CD4-positive, CD25-positive, alpha-beta regulatory T cell (primary cell): ENCODE measurements at regions not wholly inside any gene's neighbourhood (a gene's known extent, or its start where the extent isn't known, plus 50 kb on each side); places are given as distances from the start of the nearest gene placed in this dataset.
A peak's percentile ranks its signal among the peaks of the same experiment; 100 is the strongest.

Experiments used
- ATAC-seq, 2 donors: fragments of 150-1000 bp; cut with Tn5 transposase; one replicate each; pipeline ENCODE4 v1.10.0; 2021; ENCODE audit warnings: low read depth in 2 of 2, moderate number of reproducible peaks in 2 of 2, moderate library complexity in 1 of 2
- DNase-seq, 3 donors: peaks; one replicate each; pipeline versions ENCODE4 v3.0.0 to v3.0.0-alpha.2; 2012 to 2022; ENCODE audit warnings: mixed read lengths in 1 of 3
- H3K27ac ChIP-seq: one replicate; pipeline ENCODE4 v1.7.0; 2013; ENCODE audit warnings: mild to moderate bottlenecking, low read length; ENCODE audit not compliant: insufficient read depth, poor library complexity, severe bottlenecking
- H3K27me3 ChIP-seq: one replicate; pipeline ENCODE4 v1.7.0; 2013; ENCODE audit warnings: low read length; ENCODE audit not compliant: control insufficient read depth, insufficient read depth
- H3K36me3 ChIP-seq: one replicate; pipeline ENCODE4 v1.7.0; 2013; ENCODE audit warnings: mild to moderate bottlenecking, low read length, moderate library complexity; ENCODE audit not compliant: control insufficient read depth, insufficient read depth
- H3K4me1 ChIP-seq: 2 replicates; pipeline ENCODE4 v1.7.0; 2013; ENCODE audit warnings: mild to moderate bottlenecking, low read length; ENCODE audit not compliant: insufficient read depth, control insufficient read depth, poor library complexity, severe bottlenecking
- H3K4me3 ChIP-seq: one replicate; pipeline ENCODE4 v1.7.0; 2013; ENCODE audit warnings: low read depth, mild to moderate bottlenecking, low read length, moderate library complexity
- H3K9me3 ChIP-seq, 2 experiments: 1 replicate in 1 of 2; 2 replicates in 1 of 2; pipeline ENCODE4 v1.7.0; 2013; ENCODE audit warnings: low read length in 2 of 2, mild to moderate bottlenecking in 1 of 2, moderate library complexity in 1 of 2; ENCODE audit not compliant: control insufficient read depth in 2 of 2
- H3K27ac Mint-ChIP-seq, 3 donors: one replicate each; pipeline ENCODE4 v1.8.0; 2020 to 2022; ENCODE audit warnings: mild to moderate bottlenecking in 3 of 3, mixed read lengths in 3 of 3, moderate library complexity in 2 of 3
- H3K27me3 Mint-ChIP-seq: one replicate; pipeline ENCODE4 v1.8.0; 2022; ENCODE audit warnings: mild to moderate bottlenecking, mixed read lengths
- H3K36me3 Mint-ChIP-seq: one replicate; pipeline ENCODE4 v1.8.0; 2020; ENCODE audit warnings: mixed read lengths
- H3K4me1 Mint-ChIP-seq, 4 donors: one replicate each; pipeline ENCODE4 v1.8.0; 2020 to 2022; ENCODE audit warnings: mixed read lengths in 4 of 4, mild to moderate bottlenecking in 1 of 4
- H3K4me3 Mint-ChIP-seq, 4 donors: one replicate each; pipeline ENCODE4 v1.8.0; 2020 to 2022; ENCODE audit warnings: mild to moderate bottlenecking in 4 of 4, mixed read lengths in 4 of 4, moderate library complexity in 3 of 4
- H3K9me3 Mint-ChIP-seq, 7 donors: one replicate each; pipeline ENCODE4 v1.8.0; 2020 to 2022; ENCODE audit warnings: mixed read lengths in 7 of 7, mild to moderate bottlenecking in 3 of 7, moderate library complexity in 2 of 7

DNA sequence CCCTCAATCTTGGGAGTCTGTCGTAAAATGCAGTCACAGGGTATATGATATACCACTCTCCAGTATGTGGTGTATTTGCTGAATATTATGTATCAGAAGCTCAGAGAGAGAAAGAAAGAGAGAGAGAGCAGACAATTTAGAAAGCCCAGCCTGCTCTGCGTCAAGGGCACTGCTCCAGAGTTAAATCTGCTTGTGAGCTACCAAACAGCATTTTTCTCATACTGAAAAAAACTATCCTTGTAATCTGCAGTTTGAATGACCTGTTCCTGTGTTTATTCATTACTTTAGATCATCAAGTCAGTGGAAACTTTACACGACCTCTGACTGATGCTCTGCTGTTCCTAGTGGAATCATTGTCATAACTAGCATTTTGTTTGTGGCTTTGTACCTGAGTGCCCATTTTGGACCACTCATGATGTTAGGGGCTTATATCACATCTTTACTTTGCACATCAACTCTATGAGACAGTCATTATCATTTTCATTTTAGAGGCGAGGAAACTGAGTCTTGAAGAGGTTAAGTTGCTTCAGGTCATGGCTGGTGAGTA lies 89.2 kb upstream of the PELI1 start:
- Histone ChIP-seq H3K9me3 (no peaks in the 10 kb centered on the region), H3K27ac (no peak overlapping the region), H3K4me3 (no peak overlapping the region), H3K27me3 (no peaks in the 10 kb centered on the region), H3K4me1 (peaks cover 5% of the 10 kb centered on the region), H3K36me3 (no peaks in the 10 kb centered on the region)
- Mint-ChIP-seq H3K4me3 (no peak overlapping the region), H3K4me1 (peaks cover 6 to 46% (median 31%) of the 10 kb centered on the region in 4 donors), H3K27ac (peak overlapping the region in 2 of 3 donors; percentile 7 to 9), H3K9me3 (peaks cover 0 to 2% (median 0%) of the 10 kb centered on the region in 7 donors), H3K27me3 (no peaks in the 10 kb centered on the region), H3K36me3 (peaks cover 20% of the 10 kb centered on the region)
- ATAC-seq = no peak
- DNase-seq = no peak

DNA sequence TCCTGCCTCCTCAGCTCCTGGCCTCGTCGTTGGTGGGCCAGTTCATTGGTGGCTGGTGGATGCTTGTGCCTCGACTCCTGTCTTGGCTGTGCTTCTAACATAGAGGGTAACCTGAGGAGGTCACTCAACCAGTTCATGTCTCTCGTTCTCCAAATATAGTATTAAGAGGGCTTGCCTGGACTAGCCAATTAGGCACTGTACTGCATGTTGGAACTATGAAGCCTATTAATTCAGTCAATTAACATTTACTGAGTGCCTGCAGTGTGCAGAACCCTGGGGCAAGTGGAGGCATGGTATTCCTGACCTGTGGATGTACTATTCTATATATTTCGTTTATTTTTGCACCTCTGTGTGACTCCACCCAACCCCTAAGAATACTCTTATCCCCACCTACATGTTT lies 89.9 kb upstream of the PELI1 start:
- H3K27ac Mint-ChIP-seq = peak overlapping the region in 1 of 3 donors; percentile 9
- H3K4me1 ChIP-seq = peaks cover under 1% of the 10 kb centered on the region
- peaks cover 0 to 2% (median 0%) of the 10 kb centered on the region in 7 donors for H3K9me3 Mint-ChIP-seq
- ATAC-seq = no peak
- peaks cover 5 to 39% (median 24%) of the 10 kb centered on the region in 4 donors for H3K4me1 Mint-ChIP-seq
- H3K27me3 ChIP-seq = no peaks in the 10 kb centered on the region
- no peaks in the 10 kb centered on the region for H3K9me3 ChIP-seq
- no peak overlapping the region for H3K4me3 Mint-ChIP-seq
- H3K36me3 Mint-ChIP-seq = peaks cover 20% of the 10 kb centered on the region
- no peak for DNase-seq
- H3K27ac ChIP-seq = no peak overlapping the region
- H3K4me3 ChIP-seq = no peak overlapping the region
- no peaks in the 10 kb centered on the region for H3K36me3 ChIP-seq
- no peaks in the 10 kb centered on the region for H3K27me3 Mint-ChIP-seq

DNA sequence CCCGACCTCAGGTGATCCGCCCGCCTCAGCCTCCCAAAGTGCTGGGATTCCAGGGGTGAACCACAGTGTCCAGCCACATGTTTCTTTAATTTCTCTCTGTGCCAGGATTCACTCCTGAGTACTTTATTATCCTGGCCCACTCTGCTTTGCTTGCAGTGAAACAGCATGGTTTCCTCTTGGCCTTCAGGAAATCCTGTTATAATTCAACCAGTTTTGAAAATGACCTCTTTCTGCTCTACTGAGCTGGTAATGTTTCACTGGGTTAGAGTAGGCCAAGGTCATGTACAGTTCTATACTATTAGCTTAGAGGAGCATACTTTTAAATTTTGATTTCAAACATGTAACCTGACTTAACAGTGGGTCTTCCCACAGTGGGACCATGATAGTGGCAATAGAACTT lies 90.6 kb upstream of the PELI1 start:
- Mint-ChIP-seq H3K4me1 (peaks cover 5 to 33% (median 20%) of the 10 kb centered on the region in 4 donors), H3K36me3 (peaks cover 20% of the 10 kb centered on the region), H3K27me3 (no peaks in the 10 kb centered on the region), H3K9me3 (peaks cover 0 to 2% (median 0%) of the 10 kb centered on the region in 7 donors), H3K27ac (no peak overlapping the region), H3K4me3 (no peak overlapping the region)
- ATAC-seq (no peak), DNase-seq (no peak)
- Histone ChIP-seq H3K4me1 (no peaks in the 10 kb centered on the region), H3K36me3 (no peaks in the 10 kb centered on the region), H3K27me3 (no peaks in the 10 kb centered on the region), H3K4me3 (no peak overlapping the region), H3K27ac (no peak overlapping the region), H3K9me3 (no peaks in the 10 kb centered on the region)

DNA sequence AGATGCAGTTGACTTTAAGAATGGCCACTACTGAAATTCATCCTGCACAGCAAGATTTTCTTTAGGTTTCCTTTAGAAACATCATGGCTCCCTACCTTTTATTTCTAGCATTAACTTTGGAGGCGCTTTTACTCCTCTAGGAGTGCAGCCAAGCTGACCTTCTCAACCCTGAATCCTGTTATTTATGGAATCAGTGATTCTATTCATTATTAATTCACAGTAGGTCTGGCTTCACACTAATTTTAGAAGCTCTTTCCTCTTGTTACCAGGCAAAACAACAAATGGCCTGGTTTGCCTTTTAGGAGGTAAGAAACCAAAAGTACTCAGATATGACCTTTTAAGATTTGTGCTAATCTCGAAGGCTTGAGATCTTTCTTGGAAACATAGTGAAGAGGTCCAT lies 93.0 kb upstream of the PELI1 start:
- peaks cover 5 to 35% (median 14%) of the 10 kb centered on the region in 4 donors for H3K4me1 Mint-ChIP-seq
- no peak overlapping the region for H3K27ac Mint-ChIP-seq
- H3K4me1 ChIP-seq = no peaks in the 10 kb centered on the region
- no peaks in the 10 kb centered on the region for H3K27me3 Mint-ChIP-seq
- H3K9me3 Mint-ChIP-seq = peaks cover 0 to 2% (median 0%) of the 10 kb centered on the region in 7 donors
- ATAC-seq (no peak), DNase-seq (peak in 1 of 3 donors; percentile 20)
- H3K9me3 ChIP-seq = no peaks in the 10 kb centered on the region
- H3K4me3 ChIP-seq = no peak overlapping the region
- H3K27me3 ChIP-seq = no peaks in the 10 kb centered on the region
- peaks cover 19% of the 10 kb centered on the region for H3K36me3 Mint-ChIP-seq
- no peak overlapping the region for H3K27ac ChIP-seq
- no peaks in the 10 kb centered on the region for H3K36me3 ChIP-seq
- H3K4me3 Mint-ChIP-seq = no peak overlapping the region

DNA sequence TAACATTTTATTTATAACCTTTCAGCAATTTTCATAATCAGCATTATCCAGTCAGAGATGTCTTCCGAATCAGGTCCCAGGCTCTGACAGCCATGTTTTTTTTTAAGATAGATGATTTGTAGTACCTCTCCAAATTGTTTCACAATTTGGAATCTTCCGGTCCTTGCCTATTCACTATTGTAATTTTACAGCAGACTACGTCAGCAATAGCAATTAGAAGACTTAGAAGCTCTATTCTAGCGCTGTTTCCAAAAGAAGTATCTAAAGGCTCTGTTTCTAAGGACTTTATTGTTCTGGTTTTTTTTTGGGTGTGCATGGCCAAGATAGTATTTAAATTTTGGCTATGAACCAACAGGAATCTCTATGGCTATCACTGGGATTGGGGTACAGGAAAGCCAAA lies 94.6 kb upstream of the PELI1 start:
- Mint-ChIP-seq H3K36me3 (peaks cover 15% of the 10 kb centered on the region), H3K4me3 (no peak overlapping the region), H3K4me1 (peaks cover 2 to 30% (median 10%) of the 10 kb centered on the region in 4 donors), H3K9me3 (peaks cover 0 to 2% (median 0%) of the 10 kb centered on the region in 7 donors), H3K27ac (no peak overlapping the region), H3K27me3 (no peaks in the 10 kb centered on the region)
- no peaks in the 10 kb centered on the region for H3K9me3 ChIP-seq
- H3K4me1 ChIP-seq = no peaks in the 10 kb centered on the region
- ATAC-seq = no peak
- no peaks in the 10 kb centered on the region for H3K36me3 ChIP-seq
- H3K27ac ChIP-seq = no peak overlapping the region
- no peak overlapping the region for H3K4me3 ChIP-seq
- no peaks in the 10 kb centered on the region for H3K27me3 ChIP-seq
- no peak for DNase-seq

DNA sequence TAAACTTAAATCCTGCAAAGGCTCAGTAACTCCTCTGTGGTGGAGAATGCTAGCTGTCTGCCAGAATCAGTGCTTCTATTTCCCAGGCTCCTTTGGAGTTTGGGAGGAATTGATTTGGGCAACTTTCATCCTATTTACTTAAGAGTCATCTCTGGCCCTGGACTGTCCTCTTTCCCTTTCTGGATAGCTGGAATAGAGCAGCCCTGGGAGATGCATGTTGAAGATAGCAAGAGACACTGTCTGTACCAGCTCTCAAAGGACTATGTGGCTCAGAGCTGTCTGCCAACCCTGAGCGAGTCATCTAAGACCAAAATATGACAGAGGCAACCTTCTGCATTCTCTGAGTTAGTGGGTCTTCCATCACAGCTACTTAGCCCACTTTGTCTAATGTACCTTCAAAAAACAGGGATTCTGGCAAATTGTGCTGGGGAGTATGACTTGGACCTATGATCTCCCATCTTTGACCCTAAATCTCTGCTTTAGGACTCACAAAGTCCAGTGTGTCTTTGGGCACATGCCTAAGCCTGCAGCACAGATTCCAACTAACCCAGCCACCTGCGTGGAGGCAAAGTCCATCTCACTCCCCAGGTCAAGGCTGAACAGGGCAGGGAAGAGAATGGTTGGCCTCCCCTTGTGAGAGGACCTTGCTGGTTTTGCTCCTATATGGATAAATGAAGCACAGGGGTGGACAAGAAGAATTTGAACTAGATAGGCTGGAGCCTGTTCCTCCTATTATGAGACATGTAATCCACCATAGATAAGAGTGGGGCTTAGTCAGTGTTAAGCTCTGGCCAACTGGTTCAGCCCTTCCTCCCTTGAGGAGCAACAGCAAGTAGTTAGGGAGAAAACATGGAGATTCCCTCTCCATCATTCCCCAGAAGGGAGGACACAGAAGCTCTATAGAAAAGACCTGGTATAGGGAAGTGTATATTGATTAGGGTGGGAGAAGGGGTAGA lies 99.1 kb upstream of the PELI1 start:
- Mint-ChIP-seq H3K36me3 (peaks cover 15% of the 10 kb centered on the region), H3K27ac (peak overlapping the region in 1 of 3 donors; percentile 79), H3K27me3 (no peaks in the 10 kb centered on the region), H3K9me3 (peaks cover 0 to 2% (median 0%) of the 10 kb centered on the region in 7 donors), H3K4me3 (no peak overlapping the region), H3K4me1 (peaks cover 2 to 23% (median 6%) of the 10 kb centered on the region in 4 donors)
- DNase-seq (no peak), ATAC-seq (no peak)
- H3K27ac ChIP-seq = no peak overlapping the region
- H3K4me1 ChIP-seq = no peaks in the 10 kb centered on the region
- H3K4me3 ChIP-seq = no peak overlapping the region
- no peaks in the 10 kb centered on the region for H3K9me3 ChIP-seq
- no peaks in the 10 kb centered on the region for H3K27me3 ChIP-seq
- no peaks in the 10 kb centered on the region for H3K36me3 ChIP-seq

DNA sequence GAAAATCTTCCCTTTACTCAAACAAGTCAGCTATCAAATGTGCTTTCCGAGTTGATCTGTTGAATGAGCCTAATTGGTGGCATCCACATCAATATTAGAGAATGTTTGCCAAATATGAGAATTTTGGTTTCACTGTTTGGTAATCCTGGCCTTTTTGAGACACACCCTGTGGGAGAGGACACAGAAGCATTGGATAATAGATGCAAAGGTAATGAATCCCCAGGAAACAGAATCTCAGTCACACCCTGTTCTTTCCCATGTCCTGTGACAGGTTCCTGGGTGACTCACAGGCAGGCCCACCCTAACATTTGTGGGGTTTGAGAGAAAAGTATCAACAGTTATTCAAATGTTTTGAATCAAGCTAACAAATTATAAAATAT lies 99.8 kb upstream of the PELI1 start:
- H3K4me1 Mint-ChIP-seq = peaks cover 0 to 23% (median 5%) of the 10 kb centered on the region in 4 donors
- no peak overlapping the region for H3K27ac ChIP-seq
- no peak for DNase-seq
- no peak for ATAC-seq
- no peak overlapping the region for H3K27ac Mint-ChIP-seq
- H3K9me3 ChIP-seq = no peaks in the 10 kb centered on the region
- H3K4me3 ChIP-seq = no peak overlapping the region
- no peaks in the 10 kb centered on the region for H3K4me1 ChIP-seq
- no peak overlapping the region for H3K4me3 Mint-ChIP-seq
- no peaks in the 10 kb centered on the region for H3K36me3 ChIP-seq
- peaks cover 15% of the 10 kb centered on the region for H3K36me3 Mint-ChIP-seq
- H3K27me3 ChIP-seq = no peaks in the 10 kb centered on the region
- H3K9me3 Mint-ChIP-seq = peaks cover 0 to 2% (median 0%) of the 10 kb centered on the region in 7 donors
- H3K27me3 Mint-ChIP-seq = no peaks in the 10 kb centered on the region
